BJ (cell line): ENCODE measurements at regions not wholly inside any gene's neighbourhood (a gene's known extent, or its start where the extent isn't known, plus 50 kb on each side); places are given as distances from the start of the nearest gene placed in this dataset.

Experiments
- CTCF ChIA-PET: fragments of 350-600 bp; formaldehyde crosslinking; extraction: SDS; loops from one replicate; lab custom pipeline; 2021; ENCODE audit warnings: antibody characterized with exemption, inconsistent platforms; lab: Yijun Ruan, JAX
- POLR2A ChIA-PET: fragments of 300-600 bp; sonication (Branson Sonifier 250); formaldehyde crosslinking; extraction: SDS; loops from one replicate; lab custom pipeline; 2021; ENCODE audit warnings: antibody characterized with exemption; lab: Charles Lee
- DNase-seq: peaks from one replicate; pipeline ENCODE4 v3.0.0-alpha.2; 2011; ENCODE audit warnings: low read depth
- H3K27me3 ChIP-seq: 2 replicates; pipeline ENCODE4 v1.6.0; 2011; ENCODE audit warnings: low read length; ENCODE audit not compliant: control insufficient read depth, insufficient read depth
- H3K36me3 ChIP-seq: 2 replicates; pipeline ENCODE4 v1.5.1; 2011; ENCODE audit warnings: low read length; ENCODE audit not compliant: control insufficient read depth, insufficient read depth
- H3K4me3 ChIP-seq: 2 replicates; pipeline ENCODE4 v1.5.1; 2011; ENCODE audit warnings: low read depth, mild to moderate bottlenecking, control low read depth, low read length
- TF ChIP-seq, protein P1 (sequence below): IDR thresholded peaks from 2 replicates; pipeline ENCODE4 v1.5.1; 2011; ENCODE audit warnings: low read depth, mild to moderate bottlenecking, control low read depth, inconsistent platforms, low read length, moderate library complexity; ENCODE audit not compliant: insufficient read depth

DNA sequence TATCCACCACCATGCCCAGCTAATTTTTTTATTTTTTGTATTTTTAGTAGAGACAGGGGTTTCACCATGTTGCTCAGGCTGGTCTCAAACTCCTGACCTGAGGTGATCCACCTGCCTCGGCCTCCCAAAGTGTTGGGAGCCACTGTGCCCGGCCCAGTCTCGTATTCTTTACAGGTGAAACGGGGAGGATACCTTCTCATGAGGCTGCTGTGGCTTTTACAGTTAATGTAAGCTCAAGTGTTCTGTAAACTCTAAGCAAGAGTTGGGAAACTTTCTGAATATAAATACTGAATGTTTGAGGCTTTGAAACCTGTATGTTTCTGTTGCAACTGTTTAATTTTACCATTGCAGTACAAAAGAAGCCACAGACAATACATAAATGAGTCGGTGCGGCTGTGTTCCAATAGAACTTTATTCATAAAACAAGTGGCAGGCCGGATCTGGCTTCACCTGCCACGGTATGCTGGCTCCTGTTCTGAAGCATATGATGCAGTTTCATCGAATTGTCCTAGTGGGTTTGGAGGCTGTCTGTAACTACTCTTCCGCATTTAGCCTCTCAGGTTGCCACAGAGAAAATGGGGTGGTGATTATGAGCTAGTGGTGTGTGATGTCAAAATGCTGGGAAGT is 192.5 kb upstream of the ZFP64 start:
- POLR2A ChIA-PET, result no interaction called here
- Histone ChIP-seq H3K36me3 (no peaks in the 10 kb centered on the region), H3K4me3 (no peak overlapping the region), H3K27me3 (no peaks in the 10 kb centered on the region)
- TF ChIP-seq, protein P1, sequence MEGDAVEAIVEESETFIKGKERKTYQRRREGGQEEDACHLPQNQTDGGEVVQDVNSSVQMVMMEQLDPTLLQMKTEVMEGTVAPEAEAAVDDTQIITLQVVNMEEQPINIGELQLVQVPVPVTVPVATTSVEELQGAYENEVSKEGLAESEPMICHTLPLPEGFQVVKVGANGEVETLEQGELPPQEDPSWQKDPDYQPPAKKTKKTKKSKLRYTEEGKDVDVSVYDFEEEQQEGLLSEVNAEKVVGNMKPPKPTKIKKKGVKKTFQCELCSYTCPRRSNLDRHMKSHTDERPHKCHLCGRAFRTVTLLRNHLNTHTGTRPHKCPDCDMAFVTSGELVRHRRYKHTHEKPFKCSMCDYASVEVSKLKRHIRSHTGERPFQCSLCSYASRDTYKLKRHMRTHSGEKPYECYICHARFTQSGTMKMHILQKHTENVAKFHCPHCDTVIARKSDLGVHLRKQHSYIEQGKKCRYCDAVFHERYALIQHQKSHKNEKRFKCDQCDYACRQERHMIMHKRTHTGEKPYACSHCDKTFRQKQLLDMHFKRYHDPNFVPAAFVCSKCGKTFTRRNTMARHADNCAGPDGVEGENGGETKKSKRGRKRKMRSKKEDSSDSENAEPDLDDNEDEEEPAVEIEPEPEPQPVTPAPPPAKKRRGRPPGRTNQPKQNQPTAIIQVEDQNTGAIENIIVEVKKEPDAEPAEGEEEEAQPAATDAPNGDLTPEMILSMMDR, result no peak
- CTCF ChIA-PET, result no interaction called here
- DNase-seq, result no peak

GRCh38 chr20:52382933-52383332 is 191.4 kb upstream of the ZFP64 start:
- Histone ChIP-seq H3K4me3 (no peak overlapping the region), H3K27me3 (no peaks in the 10 kb centered on the region), H3K36me3 (no peaks in the 10 kb centered on the region)
- no peak for DNase-seq
- ChIA-PET POLR2A (no interaction called here), CTCF (no interaction called here)
- TF ChIP-seq, protein P1, result no peak

DNA sequence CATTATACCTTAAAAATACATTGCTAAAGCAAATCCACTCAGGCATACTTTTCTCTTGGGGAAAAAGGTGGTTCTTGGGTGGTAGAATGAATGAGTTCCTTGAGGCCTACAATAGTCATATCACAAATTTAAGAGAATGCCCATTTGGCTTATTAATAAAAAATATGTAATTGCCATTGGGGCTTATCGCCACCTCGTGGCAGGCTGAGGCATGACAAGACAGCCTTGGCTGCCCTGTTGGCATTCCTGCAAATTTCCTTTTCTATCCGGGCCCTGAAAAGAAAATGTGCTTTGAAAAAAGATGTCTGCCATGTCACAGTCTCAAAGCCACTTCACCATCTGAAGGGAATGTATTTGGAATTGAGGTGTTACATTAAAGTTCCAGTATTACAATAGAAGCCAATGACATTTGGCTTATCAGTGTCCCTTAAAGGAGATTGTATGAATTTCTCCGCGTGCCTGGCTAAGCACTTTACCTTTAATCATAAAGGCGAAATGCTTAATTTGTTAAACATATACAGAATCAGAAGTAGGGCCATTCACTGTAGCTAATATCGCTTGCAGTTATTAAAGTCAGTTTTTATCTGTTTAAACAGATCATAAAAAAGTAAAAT is 188.3 kb upstream of the ZFP64 start:
- DNase-seq, result no peak
- POLR2A ChIA-PET, result no interaction called here

GRCh38 chr20:52372169-52372568 is 180.6 kb upstream of the ZFP64 start:
- ChIA-PET POLR2A (no interaction called here), CTCF (interaction anchor here (1.5 kb wide), 1 partner anchor 9 kb away, joined by 3 read pairs; no protein-coding TSS in a partner anchor)
- TF ChIP-seq, protein P1, result no peak
- Histone ChIP-seq H3K36me3 (no peaks in the 10 kb centered on the region), H3K27me3 (no peaks in the 10 kb centered on the region), H3K4me3 (no peak overlapping the region)
- DNase-seq, result no peak

More for the DNA sequence above, 188.3 kb upstream of the ZFP64 start:
- TF ChIP-seq, protein P1, result peak; percentile 89
- Histone ChIP-seq H3K4me3 (no peak overlapping the region), H3K36me3 (no peaks in the 10 kb centered on the region), H3K27me3 (no peaks in the 10 kb centered on the region)
- CTCF ChIA-PET, result interaction anchor here (0.8 to 1.4 kb wide), 4 partner anchors 7 to 66 kb away, joined by 3 to 11 read pairs (median 4); no protein-coding TSS in a partner anchor

DNA sequence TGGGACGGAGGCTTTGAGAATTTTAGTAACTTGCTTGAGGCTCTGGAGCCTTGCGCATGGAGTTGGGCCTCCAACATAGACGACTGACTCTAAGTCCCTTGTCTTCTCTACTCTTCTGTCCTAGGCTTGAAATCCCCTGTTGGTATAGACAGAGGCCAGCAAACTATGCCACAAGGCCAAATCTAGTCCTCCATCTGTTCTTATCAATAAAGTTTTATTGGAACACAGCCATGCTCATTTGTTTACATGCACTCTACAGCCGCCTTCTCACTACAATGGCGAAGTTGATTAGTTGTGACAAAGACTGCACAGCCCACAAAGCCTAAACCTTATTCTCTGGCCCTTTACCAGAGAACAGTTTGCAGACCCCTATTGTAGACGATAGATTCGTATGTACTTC is 174.1 kb upstream of the ZFP64 start:
- POLR2A ChIA-PET, result no interaction called here
- DNase-seq, result no peak
- TF ChIP-seq, protein P1, result no peak
- Histone ChIP-seq H3K36me3 (no peaks in the 10 kb centered on the region), H3K27me3 (no peaks in the 10 kb centered on the region), H3K4me3 (no peak overlapping the region)
- CTCF ChIA-PET, result interaction anchor here (0.6 kb wide), 1 partner anchor 215 kb away, joined by 3 read pairs; no protein-coding TSS in a partner anchor
